Panc1 (cell line): ENCODE measurements at regions not wholly inside any gene's neighbourhood (a gene's known extent, or its start where the extent isn't known, plus 50 kb on each side); places are given as distances from the start of the nearest gene placed in this dataset.

Experiments
- POLR2AphosphoS5 ChIP-seq: IDR thresholded peaks from 2 replicates; pipeline ENCODE4 v1.6.1; 2012; ENCODE audit warnings: mild to moderate bottlenecking, low read depth, low read length, moderate library complexity
- TF ChIP-seq, protein P1 (sequence below), 2 experiments: IDR thresholded peaks; 2 replicates each; pipeline ENCODE4 v1.6.1; 2011 to 2012; ENCODE audit warnings: low read depth in 2 of 2, control low read depth in 1 of 2, low read length in 1 of 2, mild to moderate bottlenecking in 1 of 2, moderate library complexity in 1 of 2; ENCODE audit not compliant: insufficient read depth in 1 of 2
- TF ChIP-seq, protein P2 (sequence below): fragments of 450-650 bp; IDR thresholded peaks from 2 replicates; pipeline ENCODE4 v1.5.1; 2017; ENCODE audit warnings: mild to moderate bottlenecking

DNA sequence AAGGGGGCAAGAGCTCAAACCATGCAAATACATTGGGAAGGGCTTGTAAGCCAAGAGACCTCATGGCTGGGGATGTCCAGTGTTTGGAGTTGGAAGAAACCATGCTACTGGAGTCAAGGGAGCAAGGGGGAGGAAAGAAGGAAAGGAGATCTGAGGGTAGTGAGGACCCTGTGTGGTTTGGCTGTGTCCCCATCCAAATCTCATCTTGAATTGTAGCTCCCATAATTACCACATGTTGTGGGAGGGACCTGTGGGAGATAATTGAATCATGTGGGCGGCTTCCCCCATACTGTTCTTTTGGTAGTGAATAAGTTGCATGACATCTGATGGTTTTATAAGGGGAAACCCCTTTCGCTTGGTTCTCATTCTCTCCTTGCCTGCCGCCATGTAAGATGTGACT lies 56.5 kb upstream of the ADRB1 start:
- TF ChIP-seq, protein P1, sequence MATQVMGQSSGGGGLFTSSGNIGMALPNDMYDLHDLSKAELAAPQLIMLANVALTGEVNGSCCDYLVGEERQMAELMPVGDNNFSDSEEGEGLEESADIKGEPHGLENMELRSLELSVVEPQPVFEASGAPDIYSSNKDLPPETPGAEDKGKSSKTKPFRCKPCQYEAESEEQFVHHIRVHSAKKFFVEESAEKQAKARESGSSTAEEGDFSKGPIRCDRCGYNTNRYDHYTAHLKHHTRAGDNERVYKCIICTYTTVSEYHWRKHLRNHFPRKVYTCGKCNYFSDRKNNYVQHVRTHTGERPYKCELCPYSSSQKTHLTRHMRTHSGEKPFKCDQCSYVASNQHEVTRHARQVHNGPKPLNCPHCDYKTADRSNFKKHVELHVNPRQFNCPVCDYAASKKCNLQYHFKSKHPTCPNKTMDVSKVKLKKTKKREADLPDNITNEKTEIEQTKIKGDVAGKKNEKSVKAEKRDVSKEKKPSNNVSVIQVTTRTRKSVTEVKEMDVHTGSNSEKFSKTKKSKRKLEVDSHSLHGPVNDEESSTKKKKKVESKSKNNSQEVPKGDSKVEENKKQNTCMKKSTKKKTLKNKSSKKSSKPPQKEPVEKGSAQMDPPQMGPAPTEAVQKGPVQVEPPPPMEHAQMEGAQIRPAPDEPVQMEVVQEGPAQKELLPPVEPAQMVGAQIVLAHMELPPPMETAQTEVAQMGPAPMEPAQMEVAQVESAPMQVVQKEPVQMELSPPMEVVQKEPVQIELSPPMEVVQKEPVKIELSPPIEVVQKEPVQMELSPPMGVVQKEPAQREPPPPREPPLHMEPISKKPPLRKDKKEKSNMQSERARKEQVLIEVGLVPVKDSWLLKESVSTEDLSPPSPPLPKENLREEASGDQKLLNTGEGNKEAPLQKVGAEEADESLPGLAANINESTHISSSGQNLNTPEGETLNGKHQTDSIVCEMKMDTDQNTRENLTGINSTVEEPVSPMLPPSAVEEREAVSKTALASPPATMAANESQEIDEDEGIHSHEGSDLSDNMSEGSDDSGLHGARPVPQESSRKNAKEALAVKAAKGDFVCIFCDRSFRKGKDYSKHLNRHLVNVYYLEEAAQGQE (IDR thresholded peaks at IDR 0.05; ENCODE audit: insufficient read depth in 1 of 2, low read depth in 2 of 2, low read length in 1 of 2), result no peak
- TF ChIP-seq, protein P2, sequence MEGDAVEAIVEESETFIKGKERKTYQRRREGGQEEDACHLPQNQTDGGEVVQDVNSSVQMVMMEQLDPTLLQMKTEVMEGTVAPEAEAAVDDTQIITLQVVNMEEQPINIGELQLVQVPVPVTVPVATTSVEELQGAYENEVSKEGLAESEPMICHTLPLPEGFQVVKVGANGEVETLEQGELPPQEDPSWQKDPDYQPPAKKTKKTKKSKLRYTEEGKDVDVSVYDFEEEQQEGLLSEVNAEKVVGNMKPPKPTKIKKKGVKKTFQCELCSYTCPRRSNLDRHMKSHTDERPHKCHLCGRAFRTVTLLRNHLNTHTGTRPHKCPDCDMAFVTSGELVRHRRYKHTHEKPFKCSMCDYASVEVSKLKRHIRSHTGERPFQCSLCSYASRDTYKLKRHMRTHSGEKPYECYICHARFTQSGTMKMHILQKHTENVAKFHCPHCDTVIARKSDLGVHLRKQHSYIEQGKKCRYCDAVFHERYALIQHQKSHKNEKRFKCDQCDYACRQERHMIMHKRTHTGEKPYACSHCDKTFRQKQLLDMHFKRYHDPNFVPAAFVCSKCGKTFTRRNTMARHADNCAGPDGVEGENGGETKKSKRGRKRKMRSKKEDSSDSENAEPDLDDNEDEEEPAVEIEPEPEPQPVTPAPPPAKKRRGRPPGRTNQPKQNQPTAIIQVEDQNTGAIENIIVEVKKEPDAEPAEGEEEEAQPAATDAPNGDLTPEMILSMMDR, result no peak
- TF ChIP-seq POLR2AphosphoS5, result no peak
